ENCODE measurements at regions not wholly inside any gene's neighbourhood (a gene's known extent, or its start where the extent isn't known, plus 50 kb on each side); places are given as distances from the start of the nearest gene placed in this dataset.
A peak's percentile ranks its signal among the peaks of the same experiment; 100 is the strongest.

- no peak for TF ChIP-seq NFIC (IDR thresholded peaks at IDR 0.05)
- no peak for TF ChIP-seq TAF1 (IDR thresholded peaks at IDR 0.05; ENCODE audit: low read depth)
- TF ChIP-seq YY1 (IDR thresholded peaks at IDR 0.05; ENCODE audit: low read depth) = no peak
- TF ChIP-seq FOXM1 (IDR thresholded peaks at IDR 0.05; ENCODE audit: borderline replicate concordance, low read depth) = no peak
- no peak for TF ChIP-seq CEBPB (IDR thresholded peaks at IDR 0.05)
- no peak for TF ChIP-seq RAD21 (IDR thresholded peaks at IDR 0.05; ENCODE audit: low read depth)
- no peak for TF ChIP-seq TCF12 (IDR thresholded peaks at IDR 0.05; ENCODE audit: low read depth)
- TF ChIP-seq EP300 (IDR thresholded peaks at IDR 0.05; ENCODE audit: borderline replicate concordance) = no peak
- no peak for TF ChIP-seq CREB1 (IDR thresholded peaks at IDR 0.05; ENCODE audit: low read depth)
- TF ChIP-seq, protein P1, sequence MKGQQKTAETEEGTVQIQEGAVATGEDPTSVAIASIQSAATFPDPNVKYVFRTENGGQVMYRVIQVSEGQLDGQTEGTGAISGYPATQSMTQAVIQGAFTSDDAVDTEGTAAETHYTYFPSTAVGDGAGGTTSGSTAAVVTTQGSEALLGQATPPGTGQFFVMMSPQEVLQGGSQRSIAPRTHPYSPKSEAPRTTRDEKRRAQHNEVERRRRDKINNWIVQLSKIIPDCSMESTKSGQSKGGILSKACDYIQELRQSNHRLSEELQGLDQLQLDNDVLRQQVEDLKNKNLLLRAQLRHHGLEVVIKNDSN (IDR thresholded peaks at IDR 0.05) = no peak
- TF ChIP-seq TEAD4 (IDR thresholded peaks at IDR 0.05) = no peak
- TF ChIP-seq MAX (IDR thresholded peaks at IDR 0.05) = no peak
- no peak for TF ChIP-seq EGR1 (IDR thresholded peaks at IDR 0.05)
- TF ChIP-seq ZBTB7A (IDR thresholded peaks at IDR 0.05; ENCODE audit: low read depth) = no peak
Observed at GRCh38 chr6:147750413-147750812, 241.9 kb downstream of the SAMD5 start.

- TF ChIP-seq CEBPB (IDR thresholded peaks at IDR 0.05) = no peak
- TF ChIP-seq REST (IDR thresholded peaks at IDR 0.05; ENCODE audit: low read depth) = peak; percentile 51; the same call in 1 of the 2 replicates
Observed at GRCh38 chr6:147751232-147751631, 242.7 kb downstream of the SAMD5 start.

DNA sequence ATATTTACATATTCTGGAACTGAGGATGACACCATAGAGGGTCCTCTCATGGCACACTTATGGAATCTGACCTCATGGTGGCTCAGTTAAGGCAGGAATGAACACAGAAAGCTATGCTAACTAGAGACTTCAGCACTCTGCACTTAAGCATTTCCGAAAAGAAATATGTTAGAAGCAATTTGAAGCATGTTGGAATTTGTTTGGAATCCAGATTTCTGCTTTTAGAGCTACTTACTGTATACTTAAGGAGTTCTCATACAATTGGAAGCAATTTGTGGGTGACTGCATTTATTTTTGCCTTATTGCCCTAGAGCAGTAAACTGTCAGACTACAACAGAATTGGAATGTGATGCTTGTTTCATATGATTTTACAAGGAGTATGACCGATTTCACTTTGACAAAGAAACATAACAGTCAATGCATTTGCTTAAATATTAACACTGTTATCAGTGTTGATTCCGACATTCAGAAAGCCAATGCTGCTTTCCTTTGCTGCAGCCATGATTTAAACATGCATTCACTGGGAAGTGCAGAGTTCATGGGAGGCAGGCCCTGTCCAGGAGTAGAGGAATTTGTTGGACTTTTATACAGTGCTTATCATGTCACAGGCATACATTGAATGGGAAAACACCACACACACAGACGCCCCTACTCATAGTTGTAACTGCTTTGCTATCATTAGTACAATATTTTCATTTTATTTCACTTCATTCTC lies 244.4 kb downstream of the SAMD5 start:
- TF ChIP-seq YY1 (IDR thresholded peaks at IDR 0.05; ENCODE audit: low read depth) = no peak
- no peak for TF ChIP-seq CREB1 (IDR thresholded peaks at IDR 0.05; ENCODE audit: low read depth)
- no peak for TF ChIP-seq REST (IDR thresholded peaks at IDR 0.05; ENCODE audit: low read depth)
- no peak for TF ChIP-seq EP300 (IDR thresholded peaks at IDR 0.05; ENCODE audit: borderline replicate concordance)
- no peak for TF ChIP-seq ZBTB7A (IDR thresholded peaks at IDR 0.05; ENCODE audit: low read depth)
- no peak for TF ChIP-seq TAF1 (IDR thresholded peaks at IDR 0.05; ENCODE audit: low read depth)
- no peak for TF ChIP-seq CEBPB (IDR thresholded peaks at IDR 0.05)
- TF ChIP-seq EGR1 (IDR thresholded peaks at IDR 0.05) = no peak
- TF ChIP-seq, protein P1 (IDR thresholded peaks at IDR 0.05) = no peak
- no peak for TF ChIP-seq TCF12 (IDR thresholded peaks at IDR 0.05; ENCODE audit: low read depth)
- no peak for TF ChIP-seq FOXM1 (IDR thresholded peaks at IDR 0.05; ENCODE audit: borderline replicate concordance, low read depth)
- no peak for TF ChIP-seq RAD21 (IDR thresholded peaks at IDR 0.05; ENCODE audit: low read depth)
- no peak for TF ChIP-seq TEAD4 (IDR thresholded peaks at IDR 0.05)
- no peak for TF ChIP-seq MAX (IDR thresholded peaks at IDR 0.05)
- no peak for TF ChIP-seq NFIC (IDR thresholded peaks at IDR 0.05)

GRCh38 chr6:147755999-147756398 lies 247.5 kb downstream of the SAMD5 start:
- TF ChIP-seq ZBTB7A (IDR thresholded peaks at IDR 0.05; ENCODE audit: low read depth) (no peak), NFIC (IDR thresholded peaks at IDR 0.05) (no peak), YY1 (IDR thresholded peaks at IDR 0.05; ENCODE audit: low read depth) (no peak), EGR1 (IDR thresholded peaks at IDR 0.05) (no peak), TAF1 (IDR thresholded peaks at IDR 0.05; ENCODE audit: low read depth) (no peak), CREB1 (IDR thresholded peaks at IDR 0.05; ENCODE audit: low read depth) (no peak), CEBPB (IDR thresholded peaks at IDR 0.05) (no peak), RAD21 (IDR thresholded peaks at IDR 0.05; ENCODE audit: low read depth) (no peak)

- TF ChIP-seq, protein P1 (IDR thresholded peaks at IDR 0.05) = no peak
- no peak for TF ChIP-seq ZBTB7A (IDR thresholded peaks at IDR 0.05; ENCODE audit: low read depth)
- no peak for TF ChIP-seq TCF12 (IDR thresholded peaks at IDR 0.05; ENCODE audit: low read depth)
- no peak for TF ChIP-seq NFIC (IDR thresholded peaks at IDR 0.05)
- TF ChIP-seq REST (IDR thresholded peaks at IDR 0.05; ENCODE audit: low read depth) = no peak
- TF ChIP-seq EP300 (IDR thresholded peaks at IDR 0.05; ENCODE audit: borderline replicate concordance) = no peak
- TF ChIP-seq EGR1 (IDR thresholded peaks at IDR 0.05) = no peak
- no peak for TF ChIP-seq RAD21 (IDR thresholded peaks at IDR 0.05; ENCODE audit: low read depth)
- no peak for TF ChIP-seq FOXM1 (IDR thresholded peaks at IDR 0.05; ENCODE audit: borderline replicate concordance, low read depth)
- no peak for TF ChIP-seq TEAD4 (IDR thresholded peaks at IDR 0.05)
- no peak for TF ChIP-seq TAF1 (IDR thresholded peaks at IDR 0.05; ENCODE audit: low read depth)
- no peak for TF ChIP-seq YY1 (IDR thresholded peaks at IDR 0.05; ENCODE audit: low read depth)
- no peak for TF ChIP-seq MAX (IDR thresholded peaks at IDR 0.05)
- TF ChIP-seq CEBPB (IDR thresholded peaks at IDR 0.05) = no peak
- no peak for TF ChIP-seq CREB1 (IDR thresholded peaks at IDR 0.05; ENCODE audit: low read depth)
Observed at GRCh38 chr6:147756891-147757290, 248.4 kb downstream of the SAMD5 start.

All from Ishikawa (cell line).